PC-3 (cell line): ENCODE measurements at regions not wholly inside any gene's neighbourhood (a gene's known extent, or its start where the extent isn't known, plus 50 kb on each side); places are given as distances from the start of the nearest gene placed in this dataset.

ENCODE experiments used
- EZH2phosphoT487 ChIP-seq: fragments of 300-600 bp; sonication (generic); IDR thresholded peaks from 2 replicates; pipeline ENCODE4 v1.6.1; 2018; ENCODE audit warnings: mild to moderate bottlenecking, antibody characterized with exemption, low read length, borderline replicate concordance
- TF ChIP-seq, protein P1 (sequence below): fragments of 300-600 bp; sonication (generic); conservative IDR thresholded peaks from 2 replicates; pipeline ENCODE4 v1.5.1; 2017; ENCODE audit warnings: antibody characterized with exemption, low read depth, mild to moderate bottlenecking, low read length

DNA sequence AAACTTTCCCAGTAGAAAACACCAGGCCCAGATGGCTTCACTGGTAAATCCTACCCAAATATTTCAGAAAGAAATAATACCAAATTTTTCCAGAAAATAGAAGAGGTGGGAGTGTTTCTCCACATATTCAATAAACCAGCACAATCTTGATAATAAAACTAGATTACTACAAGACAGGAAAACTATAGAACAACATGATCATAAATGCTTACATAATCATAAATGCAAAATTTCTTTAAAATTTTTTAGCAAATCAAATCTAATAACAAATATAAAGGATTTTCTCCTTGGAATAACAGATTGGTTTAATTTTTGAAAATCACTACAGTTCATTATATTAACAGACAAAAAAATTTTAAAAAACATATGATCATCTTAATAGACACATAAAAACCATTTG, 294.5 kb downstream of the BCL11B start:
- TF ChIP-seq EZH2phosphoT487 = no peak
- TF ChIP-seq, protein P1, sequence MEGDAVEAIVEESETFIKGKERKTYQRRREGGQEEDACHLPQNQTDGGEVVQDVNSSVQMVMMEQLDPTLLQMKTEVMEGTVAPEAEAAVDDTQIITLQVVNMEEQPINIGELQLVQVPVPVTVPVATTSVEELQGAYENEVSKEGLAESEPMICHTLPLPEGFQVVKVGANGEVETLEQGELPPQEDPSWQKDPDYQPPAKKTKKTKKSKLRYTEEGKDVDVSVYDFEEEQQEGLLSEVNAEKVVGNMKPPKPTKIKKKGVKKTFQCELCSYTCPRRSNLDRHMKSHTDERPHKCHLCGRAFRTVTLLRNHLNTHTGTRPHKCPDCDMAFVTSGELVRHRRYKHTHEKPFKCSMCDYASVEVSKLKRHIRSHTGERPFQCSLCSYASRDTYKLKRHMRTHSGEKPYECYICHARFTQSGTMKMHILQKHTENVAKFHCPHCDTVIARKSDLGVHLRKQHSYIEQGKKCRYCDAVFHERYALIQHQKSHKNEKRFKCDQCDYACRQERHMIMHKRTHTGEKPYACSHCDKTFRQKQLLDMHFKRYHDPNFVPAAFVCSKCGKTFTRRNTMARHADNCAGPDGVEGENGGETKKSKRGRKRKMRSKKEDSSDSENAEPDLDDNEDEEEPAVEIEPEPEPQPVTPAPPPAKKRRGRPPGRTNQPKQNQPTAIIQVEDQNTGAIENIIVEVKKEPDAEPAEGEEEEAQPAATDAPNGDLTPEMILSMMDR = no peak
